ENCODE measurements at regions not wholly inside any gene's neighbourhood (a gene's known extent, or its start where the extent isn't known, plus 50 kb on each side); places are given as distances from the start of the nearest gene placed in this dataset.

- H3K27me3 ChIP-seq (ENCODE audit: control insufficient read depth, extremely low read depth, insufficient read depth, low read length): no peaks in the 10 kb centered on the region
- no peak for DNase-seq (ENCODE audit: low read depth, low spot score)
- no peak overlapping the region for H2AFZ ChIP-seq (ENCODE audit: control insufficient read depth, low read length)
- no peaks in the 10 kb centered on the region for H3K36me3 ChIP-seq (ENCODE audit: control insufficient read depth in 2 of 2, extremely low read depth in 1 of 2, insufficient read depth in 2 of 2, low read length in 2 of 2)
- H4K20me1 ChIP-seq (ENCODE audit: control insufficient read depth, extremely low read depth, insufficient read depth, low read length): no peaks in the 10 kb centered on the region
- no peaks in the 10 kb centered on the region for H3K9me1 ChIP-seq (ENCODE audit: control insufficient read depth, extremely low read depth, insufficient read depth, low read length)
- H3K27ac ChIP-seq (ENCODE audit: control insufficient read depth, insufficient read depth, low read length): no peak overlapping the region
- dilution Hi-C loops (cut with MboI; ENCODE audit: extremely low pct_ligation_motif_present, low sequenced_read_pairs): no loop called here
- no peak for FAIRE-seq
- no peak overlapping the region for H3K9ac ChIP-seq (ENCODE audit: control insufficient read depth, extremely low read depth, insufficient read depth, low read length)
- no peaks in the 10 kb centered on the region for H3K9me3 ChIP-seq (ENCODE audit: control insufficient read depth, low read depth, low read length)
- no peaks in the 10 kb centered on the region for H3K79me2 ChIP-seq (ENCODE audit: control insufficient read depth, insufficient read depth, low read length)
- no peak for TF ChIP-seq CTCF (optimal IDR thresholded peaks at IDR 0.05 in 1 of 3, IDR thresholded peaks at IDR 0.05 in 1 of 3, conservative IDR thresholded peaks at IDR 0.05 in 1 of 3; ENCODE audit: extremely low read depth in 1 of 3, insufficient read depth in 2 of 3, low read length in 3 of 3)
- TF ChIP-seq EZH2 (IDR thresholded peaks at IDR 0.05; ENCODE audit: low read length): no peak
- H3K4me3 ChIP-seq (ENCODE audit: control insufficient read depth in 2 of 3, extremely low read depth in 1 of 3, insufficient read depth in 2 of 3, low read depth in 1 of 3, low read length in 3 of 3): no peak overlapping the region
- no peak overlapping the region for H3K4me2 ChIP-seq (ENCODE audit: control insufficient read depth, extremely low read depth, insufficient read depth, low read depth, low read length)
- H3K4me1 ChIP-seq (ENCODE audit: control insufficient read depth, extremely low read depth, insufficient read depth, low read length): no peaks in the 10 kb centered on the region
Observed at GRCh38 chr9:80062567-80062966, 490.8 kb downstream of the TLE4 start.

- H3K36me3 ChIP-seq (ENCODE audit: control insufficient read depth in 2 of 2, extremely low read depth in 1 of 2, insufficient read depth in 2 of 2, low read length in 2 of 2): no peaks in the 10 kb centered on the region
- no peak for TF ChIP-seq EZH2 (IDR thresholded peaks at IDR 0.05; ENCODE audit: low read length)
- no peak for TF ChIP-seq CTCF (optimal IDR thresholded peaks at IDR 0.05 in 1 of 3, IDR thresholded peaks at IDR 0.05 in 1 of 3, conservative IDR thresholded peaks at IDR 0.05 in 1 of 3; ENCODE audit: extremely low read depth in 1 of 3, insufficient read depth in 2 of 3, low read length in 3 of 3)
- no peaks in the 10 kb centered on the region for H3K4me1 ChIP-seq (ENCODE audit: control insufficient read depth, extremely low read depth, insufficient read depth, low read length)
- no peak for DNase-seq (ENCODE audit: low read depth, low spot score)
- dilution Hi-C loops (cut with MboI; ENCODE audit: extremely low pct_ligation_motif_present, low sequenced_read_pairs): no loop called here
- FAIRE-seq: no peak
- H3K9ac ChIP-seq (ENCODE audit: control insufficient read depth, extremely low read depth, insufficient read depth, low read length): no peak overlapping the region
- H3K4me2 ChIP-seq (ENCODE audit: control insufficient read depth, extremely low read depth, insufficient read depth, low read depth, low read length): no peak overlapping the region
- H3K4me3 ChIP-seq (ENCODE audit: control insufficient read depth in 2 of 3, extremely low read depth in 1 of 3, insufficient read depth in 2 of 3, low read depth in 1 of 3, low read length in 3 of 3): no peak overlapping the region
- H2AFZ ChIP-seq (ENCODE audit: control insufficient read depth, low read length): no peak overlapping the region
- H3K27me3 ChIP-seq (ENCODE audit: control insufficient read depth, extremely low read depth, insufficient read depth, low read length): no peaks in the 10 kb centered on the region
- H4K20me1 ChIP-seq (ENCODE audit: control insufficient read depth, extremely low read depth, insufficient read depth, low read length): no peaks in the 10 kb centered on the region
- H3K27ac ChIP-seq (ENCODE audit: control insufficient read depth, insufficient read depth, low read length): no peak overlapping the region
- H3K79me2 ChIP-seq (ENCODE audit: control insufficient read depth, insufficient read depth, low read length): no peaks in the 10 kb centered on the region
- H3K9me3 ChIP-seq (ENCODE audit: control insufficient read depth, low read depth, low read length): no peaks in the 10 kb centered on the region
- H3K9me1 ChIP-seq (ENCODE audit: control insufficient read depth, extremely low read depth, insufficient read depth, low read length): no peaks in the 10 kb centered on the region
Observed at GRCh38 chr9:80061940-80062339, 490.2 kb downstream of the TLE4 start.
